A549 (cell line): ENCODE measurements at regions not wholly inside any gene's neighbourhood (a gene's known extent, or its start where the extent isn't known, plus 50 kb on each side); places are given as distances from the start of the nearest gene placed in this dataset.

Source experiments
- ATAC-seq, 2 experiments: fragments of 200-7000 bp in 1 of 2; fragments of >200 bp in 1 of 2; cut with Nextera tagmentation in 1 of 2; cut with Tn5 transposase in 1 of 2; 3 replicates each; pipeline versions ENCODE4 v1.8.0 to v1.9.1; 2018 to 2020; ENCODE audit warnings: mild to moderate bottlenecking in 1 of 2, moderate library complexity in 1 of 2
- CTCF ChIA-PET: fragments of 300-600 bp; sonication (Branson Sonifier 250); formaldehyde crosslinking; extraction: SDS; loops from one replicate; lab custom pipeline; 2021; ENCODE audit warnings: antibody characterized with exemption, inconsistent platforms; lab: Yijun Ruan, JAX
- POLR2A ChIA-PET: fragments of 350-600 bp; formaldehyde crosslinking; extraction: SDS; loops from one replicate; lab custom pipeline; 2021; ENCODE audit warnings: antibody characterized with exemption, inconsistent platforms; lab: Yijun Ruan, JAX
- DNase-seq, 2 experiments: peaks; one replicate each; pipeline versions ENCODE4 v3.0.0 to v3.0.0-alpha.2; 2011 to 2016; ENCODE audit warnings: low read depth in 1 of 2, low spot score in 1 of 2
- FAIRE-seq: peaks from 2 replicates; lab custom pipeline; 2011; peaks lifted over from hg19 to GRCh38; lab: Jason Lieb, UNC
- H3K27ac ChIP-seq, 2 experiments: fragments of >200 bp; sonication (Bioruptor Twin); formaldehyde crosslinking; 3 replicates each; pipeline ENCODE4 v1.5.1; 2016 to 2017
- H3K4me1 ChIP-seq: fragments of >200 bp; sonication (Bioruptor Twin); formaldehyde crosslinking; 3 replicates; pipeline ENCODE4 v1.6.1; 2016
- H3K4me2 ChIP-seq: fragments of >200 bp; sonication (Bioruptor Twin); formaldehyde crosslinking; 3 replicates; pipeline ENCODE4 v1.6.1; 2016
- H3K4me3 ChIP-seq: fragments of >200 bp; sonication (Bioruptor Twin); formaldehyde crosslinking; 3 replicates; pipeline ENCODE4 v1.5.1; 2016
- H3K9me3 ChIP-seq: fragments of >200 bp; sonication (Bioruptor Twin); formaldehyde crosslinking; 3 replicates; pipeline ENCODE4 v1.6.1; 2016
- CBX8 ChIP-seq: fragments of 200-600 bp; sonication (generic); IDR thresholded peaks from 2 replicates; pipeline ENCODE4 v1.6.1; 2016
- EHF ChIP-seq: fragments of 250-450 bp; sonication (Bioruptor Pico); IDR thresholded peaks from 2 replicates; pipeline ENCODE4 v1.5.0; 2020; ENCODE audit warnings: mild to moderate bottlenecking
- ESRRA ChIP-seq: fragments of 150-350 bp; IDR thresholded peaks from 2 replicates; pipeline ENCODE4 v1.6.1; 2014; ENCODE audit warnings: mild to moderate bottlenecking, low read length, borderline replicate concordance
- GATA3 ChIP-seq: IDR thresholded peaks from 2 replicates; pipeline ENCODE4 v1.6.1; 2012; ENCODE audit warnings: borderline replicate concordance
- HEYL ChIP-seq: fragments of 250-450 bp; sonication (Bioruptor Pico); IDR thresholded peaks from 2 replicates; pipeline ENCODE4 v1.8.0; 2021; ENCODE audit warnings: mild to moderate bottlenecking, moderate library complexity
- HOXB13 ChIP-seq: fragments of 250-450 bp; sonication (Bioruptor Pico); IDR thresholded peaks from 2 replicates; pipeline ENCODE4 v1.5.0; 2020; ENCODE audit warnings: low read depth, mild to moderate bottlenecking, moderate library complexity
- HOXB5 ChIP-seq: fragments of 250-450 bp; sonication (Bioruptor Pico); IDR thresholded peaks from 2 replicates; pipeline ENCODE4 v1.5.0; 2020; ENCODE audit warnings: mild to moderate bottlenecking, moderate library complexity
- JUN ChIP-seq, 2 experiments: fragments of >200 bp; sonication (Bioruptor Twin); formaldehyde crosslinking; IDR thresholded peaks; 2 replicates in 1 of 2; 3 replicates in 1 of 2; pipeline ENCODE4 v1.6.1; 2016 to 2017
- NR3C1 ChIP-seq: fragments of >200 bp; sonication (Bioruptor Twin); formaldehyde crosslinking; IDR thresholded peaks from 3 replicates; pipeline ENCODE4 v1.6.1; 2017
- POLR2A ChIP-seq: IDR thresholded peaks from 2 replicates; pipeline ENCODE4 v1.6.1; 2012; ENCODE audit warnings: mild to moderate bottlenecking, low read length
- RNF2 ChIP-seq: fragments of 200-600 bp; sonication (generic); IDR thresholded peaks from 2 replicates; pipeline ENCODE4 v1.6.1; 2016; ENCODE audit warnings: low read depth, mild to moderate bottlenecking, antibody characterized with exemption, moderate library complexity, borderline replicate concordance
- SMC3 ChIP-seq: fragments of >200 bp; sonication (Bioruptor Twin); formaldehyde crosslinking; IDR thresholded peaks from 3 replicates; pipeline ENCODE4 v1.6.1; 2018; ENCODE audit warnings: inconsistent platforms
- ZC3H11A ChIP-seq: fragments of 450-650 bp; IDR thresholded peaks from 2 replicates; pipeline ENCODE4 v1.6.1; 2014; ENCODE audit warnings: antibody characterized with exemption, mild to moderate bottlenecking
- ZFP36 ChIP-seq: fragments of 450-650 bp; IDR thresholded peaks from 2 replicates; pipeline ENCODE4 v1.6.1; 2014; ENCODE audit warnings: borderline replicate concordance; ENCODE audit not compliant: partially characterized antibody
- ZSCAN20 ChIP-seq: fragments of 250-450 bp; sonication (Bioruptor Pico); IDR thresholded peaks from 2 replicates; pipeline ENCODE4 v1.8.0; 2022; ENCODE audit warnings: mild to moderate bottlenecking, moderate library complexity
- WGBS: methylation state at CpG from one replicate; pipeline ENCODE4 v1.1.6; 2017; ENCODE audit errors: missing lambda C conversion rate; 5-methylcytosine and 5-hydroxymethylcytosine counted together
- TF ChIP-seq, protein P1 (sequence below): fragments of >200 bp; sonication (Bioruptor Twin); formaldehyde crosslinking; IDR thresholded peaks from 3 replicates; pipeline ENCODE4 v1.6.1; 2016
- TF ChIP-seq, protein P2 (sequence below): fragments of 450-650 bp; IDR thresholded peaks from 2 replicates; pipeline ENCODE4 v1.6.1; 2014; ENCODE audit warnings: antibody characterized with exemption
- TF ChIP-seq, protein P3 (sequence below): fragments of 200-600 bp; sonication (generic); IDR thresholded peaks from 2 replicates; pipeline ENCODE4 v1.6.1; 2016; ENCODE audit warnings: antibody characterized with exemption, mild to moderate bottlenecking, moderate library complexity
- TF ChIP-seq, protein P4 (sequence below): fragments of 150-350 bp; IDR thresholded peaks from 2 replicates; pipeline ENCODE4 v1.6.1; 2014; ENCODE audit warnings: low read depth, mild to moderate bottlenecking, low read length
- TF ChIP-seq, protein P5 (sequence below): fragments of >200 bp; sonication (Bioruptor Twin); formaldehyde crosslinking; IDR thresholded peaks from 2 replicates; pipeline ENCODE4 v1.6.1; 2016
- TF ChIP-seq, protein P6 (sequence below): IDR thresholded peaks from 2 replicates; pipeline ENCODE4 v1.6.1; 2012
- TF ChIP-seq, protein P7 (sequence below): fragments of >200 bp; sonication (Bioruptor Twin); formaldehyde crosslinking; IDR thresholded peaks from 3 replicates; pipeline ENCODE4 v1.5.1; 2016

DNA sequence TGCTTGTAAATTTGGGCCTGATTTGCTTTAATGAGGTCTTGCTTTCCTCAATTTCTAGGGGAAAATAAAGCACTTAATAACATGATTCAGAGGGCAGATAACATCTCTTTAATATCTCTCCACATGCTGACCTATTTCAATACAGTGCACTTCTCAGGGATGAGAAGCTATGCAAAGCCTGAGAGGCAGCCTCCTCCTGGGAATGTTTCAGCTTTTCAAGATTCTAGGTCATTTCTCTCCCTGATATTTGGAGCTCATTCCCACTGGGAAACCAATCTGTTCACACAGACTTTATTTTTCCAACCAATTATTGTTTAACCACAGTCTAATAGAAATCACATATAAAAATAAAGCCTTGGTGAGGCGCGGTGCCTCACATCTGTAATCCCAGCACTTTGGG is 67.0 kb upstream of the LSAMP start:
- TF ChIP-seq ZSCAN20 (CRISPR knock-in tag) (no peak), RNF2 (no peak), ZFP36 (no peak), SMC3 (no peak), ZC3H11A (no peak), GATA3 (no peak), JUN (IDR thresholded peaks at IDR 0.05) (no peak), HOXB13 (no peak), HOXB5 (CRISPR knock-in tag) (no peak), EHF (CRISPR knock-in tag) (no peak), CBX8 (no peak), NR3C1 (no peak), ESRRA (no peak), HEYL (CRISPR knock-in tag) (no peak)
- TF ChIP-seq, protein P1, sequence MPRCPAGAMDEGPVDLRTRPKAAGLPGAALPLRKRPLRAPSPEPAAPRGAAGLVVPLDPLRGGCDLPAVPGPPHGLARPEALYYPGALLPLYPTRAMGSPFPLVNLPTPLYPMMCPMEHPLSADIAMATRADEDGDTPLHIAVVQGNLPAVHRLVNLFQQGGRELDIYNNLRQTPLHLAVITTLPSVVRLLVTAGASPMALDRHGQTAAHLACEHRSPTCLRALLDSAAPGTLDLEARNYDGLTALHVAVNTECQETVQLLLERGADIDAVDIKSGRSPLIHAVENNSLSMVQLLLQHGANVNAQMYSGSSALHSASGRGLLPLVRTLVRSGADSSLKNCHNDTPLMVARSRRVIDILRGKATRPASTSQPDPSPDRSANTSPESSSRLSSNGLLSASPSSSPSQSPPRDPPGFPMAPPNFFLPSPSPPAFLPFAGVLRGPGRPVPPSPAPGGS: no peak
- TF ChIP-seq, protein P2, sequence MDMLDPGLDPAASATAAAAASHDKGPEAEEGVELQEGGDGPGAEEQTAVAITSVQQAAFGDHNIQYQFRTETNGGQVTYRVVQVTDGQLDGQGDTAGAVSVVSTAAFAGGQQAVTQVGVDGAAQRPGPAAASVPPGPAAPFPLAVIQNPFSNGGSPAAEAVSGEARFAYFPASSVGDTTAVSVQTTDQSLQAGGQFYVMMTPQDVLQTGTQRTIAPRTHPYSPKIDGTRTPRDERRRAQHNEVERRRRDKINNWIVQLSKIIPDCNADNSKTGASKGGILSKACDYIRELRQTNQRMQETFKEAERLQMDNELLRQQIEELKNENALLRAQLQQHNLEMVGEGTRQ: no peak
- TF ChIP-seq, protein P3, sequence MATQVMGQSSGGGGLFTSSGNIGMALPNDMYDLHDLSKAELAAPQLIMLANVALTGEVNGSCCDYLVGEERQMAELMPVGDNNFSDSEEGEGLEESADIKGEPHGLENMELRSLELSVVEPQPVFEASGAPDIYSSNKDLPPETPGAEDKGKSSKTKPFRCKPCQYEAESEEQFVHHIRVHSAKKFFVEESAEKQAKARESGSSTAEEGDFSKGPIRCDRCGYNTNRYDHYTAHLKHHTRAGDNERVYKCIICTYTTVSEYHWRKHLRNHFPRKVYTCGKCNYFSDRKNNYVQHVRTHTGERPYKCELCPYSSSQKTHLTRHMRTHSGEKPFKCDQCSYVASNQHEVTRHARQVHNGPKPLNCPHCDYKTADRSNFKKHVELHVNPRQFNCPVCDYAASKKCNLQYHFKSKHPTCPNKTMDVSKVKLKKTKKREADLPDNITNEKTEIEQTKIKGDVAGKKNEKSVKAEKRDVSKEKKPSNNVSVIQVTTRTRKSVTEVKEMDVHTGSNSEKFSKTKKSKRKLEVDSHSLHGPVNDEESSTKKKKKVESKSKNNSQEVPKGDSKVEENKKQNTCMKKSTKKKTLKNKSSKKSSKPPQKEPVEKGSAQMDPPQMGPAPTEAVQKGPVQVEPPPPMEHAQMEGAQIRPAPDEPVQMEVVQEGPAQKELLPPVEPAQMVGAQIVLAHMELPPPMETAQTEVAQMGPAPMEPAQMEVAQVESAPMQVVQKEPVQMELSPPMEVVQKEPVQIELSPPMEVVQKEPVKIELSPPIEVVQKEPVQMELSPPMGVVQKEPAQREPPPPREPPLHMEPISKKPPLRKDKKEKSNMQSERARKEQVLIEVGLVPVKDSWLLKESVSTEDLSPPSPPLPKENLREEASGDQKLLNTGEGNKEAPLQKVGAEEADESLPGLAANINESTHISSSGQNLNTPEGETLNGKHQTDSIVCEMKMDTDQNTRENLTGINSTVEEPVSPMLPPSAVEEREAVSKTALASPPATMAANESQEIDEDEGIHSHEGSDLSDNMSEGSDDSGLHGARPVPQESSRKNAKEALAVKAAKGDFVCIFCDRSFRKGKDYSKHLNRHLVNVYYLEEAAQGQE: no peak
- TF ChIP-seq, protein P4, sequence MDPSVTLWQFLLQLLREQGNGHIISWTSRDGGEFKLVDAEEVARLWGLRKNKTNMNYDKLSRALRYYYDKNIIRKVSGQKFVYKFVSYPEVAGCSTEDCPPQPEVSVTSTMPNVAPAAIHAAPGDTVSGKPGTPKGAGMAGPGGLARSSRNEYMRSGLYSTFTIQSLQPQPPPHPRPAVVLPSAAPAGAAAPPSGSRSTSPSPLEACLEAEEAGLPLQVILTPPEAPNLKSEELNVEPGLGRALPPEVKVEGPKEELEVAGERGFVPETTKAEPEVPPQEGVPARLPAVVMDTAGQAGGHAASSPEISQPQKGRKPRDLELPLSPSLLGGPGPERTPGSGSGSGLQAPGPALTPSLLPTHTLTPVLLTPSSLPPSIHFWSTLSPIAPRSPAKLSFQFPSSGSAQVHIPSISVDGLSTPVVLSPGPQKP: no peak
- TF ChIP-seq, protein P5, sequence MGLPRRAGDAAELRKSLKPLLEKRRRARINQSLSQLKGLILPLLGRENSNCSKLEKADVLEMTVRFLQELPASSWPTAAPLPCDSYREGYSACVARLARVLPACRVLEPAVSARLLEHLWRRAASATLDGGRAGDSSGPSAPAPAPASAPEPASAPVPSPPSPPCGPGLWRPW: no peak
- DNase-seq (no peak), ATAC-seq (no peak), FAIRE-seq (no peak)
- Histone ChIP-seq H3K9me3 (no peaks in the 10 kb centered on the region), H3K4me2 (no peak overlapping the region), H3K4me3 (no peak overlapping the region), H3K4me1 (no peaks in the 10 kb centered on the region), H3K27ac (no peak overlapping the region)
- ChIA-PET POLR2A (no interaction called here), CTCF (no interaction called here)
- 27% methylated on average over 2 of the region's 2 CpGs for WGBS

DNA sequence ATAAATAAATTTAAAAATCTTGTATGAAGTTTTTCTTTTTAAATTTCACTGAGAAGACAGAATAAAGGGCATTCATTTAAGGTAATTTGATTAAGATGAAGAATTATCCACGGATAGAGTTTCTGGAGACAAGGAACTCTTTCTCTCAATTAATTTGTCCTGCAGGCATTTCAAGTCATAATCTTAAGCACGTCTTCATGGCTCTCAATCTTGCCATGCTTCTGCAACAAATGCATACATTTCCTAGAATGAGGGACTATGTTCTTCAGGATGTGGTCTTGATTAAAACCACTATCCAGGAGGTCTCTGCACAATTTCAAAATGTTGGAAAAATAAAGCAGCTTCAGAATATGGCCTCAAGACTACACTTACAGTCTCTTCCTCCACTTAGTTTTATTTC is 67.6 kb upstream of the LSAMP start:
- 2% methylated on average over 2 of the region's 2 CpGs for WGBS
- ATAC-seq (no peak), FAIRE-seq (no peak), DNase-seq (no peak)
- Histone ChIP-seq H3K27ac (no peak overlapping the region), H3K4me1 (no peaks in the 10 kb centered on the region), H3K9me3 (no peaks in the 10 kb centered on the region), H3K4me3 (no peak overlapping the region), H3K4me2 (no peak overlapping the region)
- POLR2A ChIA-PET: no interaction called here
- CTCF ChIA-PET: no interaction called here
- TF ChIP-seq, protein P6, sequence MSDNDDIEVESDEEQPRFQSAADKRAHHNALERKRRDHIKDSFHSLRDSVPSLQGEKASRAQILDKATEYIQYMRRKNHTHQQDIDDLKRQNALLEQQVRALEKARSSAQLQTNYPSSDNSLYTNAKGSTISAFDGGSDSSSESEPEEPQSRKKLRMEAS: no peak
- no peak for TF ChIP-seq CBX8
- no peak for TF ChIP-seq RNF2
- TF ChIP-seq, protein P7, sequence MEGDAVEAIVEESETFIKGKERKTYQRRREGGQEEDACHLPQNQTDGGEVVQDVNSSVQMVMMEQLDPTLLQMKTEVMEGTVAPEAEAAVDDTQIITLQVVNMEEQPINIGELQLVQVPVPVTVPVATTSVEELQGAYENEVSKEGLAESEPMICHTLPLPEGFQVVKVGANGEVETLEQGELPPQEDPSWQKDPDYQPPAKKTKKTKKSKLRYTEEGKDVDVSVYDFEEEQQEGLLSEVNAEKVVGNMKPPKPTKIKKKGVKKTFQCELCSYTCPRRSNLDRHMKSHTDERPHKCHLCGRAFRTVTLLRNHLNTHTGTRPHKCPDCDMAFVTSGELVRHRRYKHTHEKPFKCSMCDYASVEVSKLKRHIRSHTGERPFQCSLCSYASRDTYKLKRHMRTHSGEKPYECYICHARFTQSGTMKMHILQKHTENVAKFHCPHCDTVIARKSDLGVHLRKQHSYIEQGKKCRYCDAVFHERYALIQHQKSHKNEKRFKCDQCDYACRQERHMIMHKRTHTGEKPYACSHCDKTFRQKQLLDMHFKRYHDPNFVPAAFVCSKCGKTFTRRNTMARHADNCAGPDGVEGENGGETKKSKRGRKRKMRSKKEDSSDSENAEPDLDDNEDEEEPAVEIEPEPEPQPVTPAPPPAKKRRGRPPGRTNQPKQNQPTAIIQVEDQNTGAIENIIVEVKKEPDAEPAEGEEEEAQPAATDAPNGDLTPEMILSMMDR: no peak
- TF ChIP-seq POLR2A: no peak
